Loucy (cell line): ENCODE measurements at regions not wholly inside any gene's neighbourhood (a gene's known extent, or its start where the extent isn't known, plus 50 kb on each side); places are given as distances from the start of the nearest gene placed in this dataset.

Source experiments
- CTCF ChIP-seq: fragments of 200-600 bp; sonication (generic); conservative IDR thresholded peaks from 2 replicates; pipeline ENCODE4 v1.5.1; 2014; ENCODE audit warnings: mild to moderate bottlenecking, antibody characterized with exemption, low read length
- EZH2phosphoT487 ChIP-seq: fragments of 200-600 bp; IDR thresholded peaks from 2 replicates; pipeline ENCODE4 v1.6.1; 2018; ENCODE audit warnings: antibody characterized with exemption, mild to moderate bottlenecking, moderate library complexity, borderline replicate concordance

- TF ChIP-seq CTCF (no peak), EZH2phosphoT487 (no peak)
Observed at GRCh38 chr10:8640878-8641277, 586.4 kb downstream of the GATA3 start.
